HepG2 (cell line): ENCODE measurements at regions not wholly inside any gene's neighbourhood (a gene's known extent, or its start where the extent isn't known, plus 50 kb on each side); places are given as distances from the start of the nearest gene placed in this dataset.

Experiments used
- ATAC-seq: fragments of 200-7000 bp; cut with Tn5 transposase; 3 replicates; pipeline ENCODE4 v1.9.1; 2020; ENCODE audit warnings: mild to moderate bottlenecking, moderate library complexity
- BruUV-seq: library from RNA; stranded (reverse); fragments of 400-500 nt; replicated peaks from 2 replicates; lab custom pipeline; 2021; lab: Mats Ljungman, UMichigan
- CTCF ChIA-PET: fragments of 300-600 bp; formaldehyde crosslinking; extraction: SDS; loops from one replicate; lab custom pipeline; 2021; ENCODE audit warnings: low total read pairs, inconsistent platforms, low intra/inter-chr PET ratio; lab: Yijun Ruan, JAX
- POLR2A ChIA-PET: fragments of 350-600 bp; sonication (Branson Sonifier 250); formaldehyde crosslinking; loops from one replicate; lab custom pipeline; 2020; ENCODE audit warnings: antibody characterized with exemption, inconsistent platforms; lab: Yijun Ruan, JAX
- DNase-seq: peaks from one replicate; pipeline ENCODE4 v3.0.0-alpha.2; 2015; ENCODE audit warnings: low spot score
- FAIRE-seq: peaks from 3 replicates; lab custom pipeline; 2011; peaks lifted over from hg19 to GRCh38; lab: Jason Lieb, UNC
- H2AFZ ChIP-seq: one replicate; pipeline ENCODE4 v1.6.1; 2011; ENCODE audit warnings: low read length, inconsistent platforms
- H3K27ac ChIP-seq: fragments of 300-600 bp; 3 replicates; pipeline ENCODE4 v1.8.0; 2011; ENCODE audit warnings: mixed run types, mild to moderate bottlenecking, mixed read lengths, low read length, inconsistent platforms; ENCODE audit not compliant: insufficient read depth; ENCODE audit errors: extremely low read length
- H3K27me3 ChIP-seq, 2 experiments: fragments of 200-600 bp in 1 of 2; 2 replicates in 1 of 2; 3 replicates in 1 of 2; pipeline versions ENCODE4 v1.6.0 to v1.8.0; 2011; ENCODE audit warnings: low read length in 2 of 2, mild to moderate bottlenecking in 2 of 2, moderate library complexity in 2 of 2, inconsistent platforms in 1 of 2; ENCODE audit not compliant: insufficient read depth in 2 of 2, control insufficient read depth in 1 of 2
- H3K36me3 ChIP-seq, 2 experiments: fragments of 200-600 bp in 1 of 2; replicated peaks in 1 of 2; 2 replicates in 1 of 2; 3 replicates in 1 of 2; pipeline versions ENCODE4 v1.5.1 to v1.8.0; 2011; ENCODE audit warnings: low read length in 2 of 2, inconsistent platforms in 1 of 2; ENCODE audit not compliant: insufficient read depth in 2 of 2, control insufficient read depth in 1 of 2
- H3K4me1 ChIP-seq: 2 replicates; pipeline ENCODE4 v1.5.1; 2012; ENCODE audit warnings: low read length, inconsistent platforms; ENCODE audit not compliant: insufficient read depth
- H3K4me2 ChIP-seq: 2 replicates; pipeline ENCODE4 v1.6.0; 2011; ENCODE audit warnings: low read depth, low read length, inconsistent platforms
- H3K4me3 ChIP-seq, 3 experiments: fragments of 200-600 bp in 1 of 3; sonication (generic), shearing (Covaris generic) in 1 of 3; replicated peaks in 1 of 3; 2 replicates each; pipeline ENCODE4 v1.5.1; 2011 to 2016; ENCODE audit warnings: low read length in 3 of 3, inconsistent platforms in 2 of 3, low read depth in 2 of 3, mild to moderate bottlenecking in 2 of 3, control low read depth in 1 of 3, mixed read lengths in 1 of 3; ENCODE audit not compliant: insufficient read depth in 1 of 3
- H3K79me2 ChIP-seq: one replicate; pipeline ENCODE4 v1.6.1; 2011; ENCODE audit warnings: low read length, inconsistent platforms; ENCODE audit not compliant: insufficient read depth
- H3K9ac ChIP-seq: 2 replicates; pipeline ENCODE4 v1.6.0; 2011; ENCODE audit warnings: mild to moderate bottlenecking, low read depth, low read length, inconsistent platforms; ENCODE audit not compliant: insufficient read depth
- H3K9me3 ChIP-seq: 2 replicates; pipeline ENCODE4 v1.5.1; 2012; ENCODE audit warnings: mild to moderate bottlenecking, low read length
- H4K20me1 ChIP-seq: 2 replicates; pipeline ENCODE4 v1.6.0; 2011; ENCODE audit warnings: inconsistent platforms, mild to moderate bottlenecking, low read length, moderate library complexity; ENCODE audit not compliant: insufficient read depth
- FOXA3 ChIP-seq: IDR thresholded peaks from 2 replicates; pipeline ENCODE4 v1.6.1; 2016; ENCODE audit warnings: missing genetic modification reagents, missing compliant biosample characterization
- TSC22D2 ChIP-seq: sonication (generic); formaldehyde crosslinking; IDR thresholded peaks from 2 replicates; pipeline ENCODE4 v1.5.1; 2020; ENCODE audit warnings: missing genetic modification reagents, mild to moderate bottlenecking, borderline replicate concordance
- ZNF556 ChIP-seq: sonication (generic); formaldehyde crosslinking; IDR thresholded peaks from 2 replicates; pipeline ENCODE4 v1.4.0; 2020; ENCODE audit warnings: mild to moderate bottlenecking, missing genetic modification reagents, borderline replicate concordance
- WGBS: methylation state at CpG from one replicate; pipeline ENCODE4 v1.1.6; 2017; ENCODE audit warnings: low lambda C conversion rate; 5-methylcytosine and 5-hydroxymethylcytosine counted together
- in situ Hi-C: cut with HindIII; loops from 2 replicates; pipeline ENCODE4 v1.10.0; 2017; ENCODE audit warnings: low pct_unique_long_range_greater_than_20kb; ENCODE audit not compliant: extremely low pct_ligation_motif_present
- intact Hi-C: fragments of 100-400 bp; cut with micrococcal nuclease; formaldehyde crosslinking; loops from one replicate; pipeline ENCODE4 v1.10.0; 2022; ENCODE audit not compliant: unreplicated experiment
- TF ChIP-seq, protein P1 (sequence below): sonication (generic); formaldehyde crosslinking; IDR thresholded peaks from 2 replicates; pipeline ENCODE4 v1.5.0; 2020; ENCODE audit warnings: missing genetic modification reagents
- TF ChIP-seq, protein P2 (sequence below): sonication (generic); formaldehyde crosslinking; IDR thresholded peaks from 2 replicates; pipeline ENCODE4 v1.4.0; 2020; ENCODE audit warnings: missing genetic modification reagents, borderline replicate concordance

DNA sequence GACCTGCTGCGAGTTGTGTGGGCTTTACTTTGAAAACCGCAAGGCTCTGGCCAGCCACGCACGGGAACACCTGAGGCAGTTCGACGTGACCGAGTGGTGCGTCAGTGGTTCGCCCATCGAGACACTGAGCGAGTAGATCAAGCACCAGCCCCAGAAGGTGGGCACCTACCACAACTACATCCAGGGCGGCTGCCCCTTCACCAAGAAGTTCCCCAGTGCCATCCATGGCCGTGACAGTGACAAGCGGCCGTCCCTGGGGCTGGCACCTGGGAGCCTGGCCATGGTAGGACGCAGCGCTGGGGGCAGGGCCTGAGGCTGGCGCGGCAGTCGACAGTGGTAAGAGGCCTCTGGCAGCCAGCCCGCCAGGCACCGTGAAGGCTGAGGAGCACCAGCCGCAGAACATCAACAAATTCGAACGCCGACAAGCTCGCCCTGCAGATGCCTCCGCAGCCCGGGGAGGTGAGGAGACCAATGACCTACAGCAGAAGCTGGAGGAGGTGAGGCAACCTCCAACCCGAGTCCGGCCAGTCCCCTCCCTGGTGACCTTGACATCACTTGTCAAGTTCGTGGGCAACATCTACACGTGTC is 545.2 kb upstream of the CCDC179 start:
- peaks cover 29% of the 10 kb centered on the region for H3K9me3 ChIP-seq
- ATAC-seq (no peak), FAIRE-seq (no peak), DNase-seq (no peak)
- H3K27me3 ChIP-seq: no peaks in the 10 kb centered on the region
- intact Hi-C loops (no loop called here), in situ Hi-C loops (no loop called here)
- TF ChIP-seq ZNF556 (CRISPR knock-in tag) (no peak), TSC22D2 (CRISPR knock-in tag) (no peak), FOXA3 (no peak)
- TF ChIP-seq, protein P1, sequence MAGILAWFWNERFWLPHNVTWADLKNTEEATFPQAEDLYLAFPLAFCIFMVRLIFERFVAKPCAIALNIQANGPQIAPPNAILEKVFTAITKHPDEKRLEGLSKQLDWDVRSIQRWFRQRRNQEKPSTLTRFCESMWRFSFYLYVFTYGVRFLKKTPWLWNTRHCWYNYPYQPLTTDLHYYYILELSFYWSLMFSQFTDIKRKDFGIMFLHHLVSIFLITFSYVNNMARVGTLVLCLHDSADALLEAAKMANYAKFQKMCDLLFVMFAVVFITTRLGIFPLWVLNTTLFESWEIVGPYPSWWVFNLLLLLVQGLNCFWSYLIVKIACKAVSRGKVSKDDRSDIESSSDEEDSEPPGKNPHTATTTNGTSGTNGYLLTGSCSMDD (CRISPR knock-in tag): no peak
- TF ChIP-seq, protein P2, sequence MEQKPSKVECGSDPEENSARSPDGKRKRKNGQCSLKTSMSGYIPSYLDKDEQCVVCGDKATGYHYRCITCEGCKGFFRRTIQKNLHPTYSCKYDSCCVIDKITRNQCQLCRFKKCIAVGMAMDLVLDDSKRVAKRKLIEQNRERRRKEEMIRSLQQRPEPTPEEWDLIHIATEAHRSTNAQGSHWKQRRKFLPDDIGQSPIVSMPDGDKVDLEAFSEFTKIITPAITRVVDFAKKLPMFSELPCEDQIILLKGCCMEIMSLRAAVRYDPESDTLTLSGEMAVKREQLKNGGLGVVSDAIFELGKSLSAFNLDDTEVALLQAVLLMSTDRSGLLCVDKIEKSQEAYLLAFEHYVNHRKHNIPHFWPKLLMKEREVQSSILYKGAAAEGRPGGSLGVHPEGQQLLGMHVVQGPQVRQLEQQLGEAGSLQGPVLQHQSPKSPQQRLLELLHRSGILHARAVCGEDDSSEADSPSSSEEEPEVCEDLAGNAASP (CRISPR knock-in tag): no peak
- no TSS peak for BruUV-seq
- H3K4me1 ChIP-seq: no peaks in the 10 kb centered on the region
- no peak overlapping the region for H2AFZ ChIP-seq
- H3K36me3 ChIP-seq: no peaks in the 10 kb centered on the region
- no peaks in the 10 kb centered on the region for H3K79me2 ChIP-seq
- H3K27ac ChIP-seq: no peak overlapping the region
- 100% methylated on average over 1 of the region's 33 CpGs for WGBS
- no peak overlapping the region for H3K4me2 ChIP-seq
- H4K20me1 ChIP-seq: no peaks in the 10 kb centered on the region
- H3K9ac ChIP-seq: no peak overlapping the region
- CTCF ChIA-PET: no interaction called here
- no peak overlapping the region for H3K4me3 ChIP-seq
- POLR2A ChIA-PET: no interaction called here
